HG02798 (cell line): ENCODE measurements at regions not wholly inside any gene's neighbourhood (a gene's known extent, or its start where the extent isn't known, plus 50 kb on each side); places are given as distances from the start of the nearest gene placed in this dataset.

ENCODE experiments used
- ATAC-seq: cut with Tn5 transposase; IDR thresholded peaks from one replicate; pipeline ENCODE4 v1.9.1; 2021; ENCODE audit warnings: mild to moderate bottlenecking; ENCODE audit not compliant: unreplicated experiment, poor library complexity

GRCh38 chr7:81534446-81534845 is 235.4 kb downstream of the HGF start:
- no peak for ATAC-seq

- ATAC-seq: no peak
These were observed 235.9 kb downstream of the HGF start for GRCh38 chr7:81533931-81534330.

- no peak for ATAC-seq
These were observed 236.4 kb downstream of the HGF start for GRCh38 chr7:81533426-81533825.

GRCh38 chr7:81529785-81530184 is 240.1 kb downstream of the HGF start:
- ATAC-seq: no peak

- ATAC-seq: no peak
These were observed 242.2 kb downstream of the HGF start for GRCh38 chr7:81527651-81528050.

- no peak for ATAC-seq
These were observed 242.9 kb downstream of the HGF start for GRCh38 chr7:81526971-81527370.

- ATAC-seq: no peak
These were observed 244.0 kb downstream of the HGF start for GRCh38 chr7:81525841-81526240.

- no peak for ATAC-seq
These were observed 250.0 kb downstream of the HGF start for GRCh38 chr7:81519886-81520285.

- ATAC-seq: no peak
These were observed 252.9 kb downstream of the HGF start for GRCh38 chr7:81516898-81517297.

GRCh38 chr7:81515009-81515408 is 254.8 kb downstream of the HGF start:
- ATAC-seq: no peak

GRCh38 chr7:81514546-81514945 is 255.3 kb downstream of the HGF start:
- ATAC-seq: no peak

- no peak for ATAC-seq
These were observed 259.7 kb downstream of the HGF start for GRCh38 chr7:81510122-81510521.

GRCh38 chr7:81507221-81507620 is 262.6 kb downstream of the HGF start:
- no peak for ATAC-seq

GRCh38 chr7:81506609-81507008 is 263.2 kb downstream of the HGF start:
- no peak for ATAC-seq

- no peak for ATAC-seq
These were observed 266.1 kb downstream of the HGF start for GRCh38 chr7:81503771-81504170.

- no peak for ATAC-seq
These were observed 266.5 kb downstream of the HGF start for GRCh38 chr7:81503336-81503735.

- ATAC-seq: no peak
These were observed 268.6 kb downstream of the HGF start for GRCh38 chr7:81501220-81501619.

- ATAC-seq: no peak
These were observed 269.2 kb downstream of the HGF start for GRCh38 chr7:81500631-81501030.

- ATAC-seq: peak; percentile 85
These were observed 270.4 kb downstream of the HGF start for GRCh38 chr7:81499262-81500116.

- no peak for ATAC-seq
These were observed 271.7 kb downstream of the HGF start for GRCh38 chr7:81498176-81498575.

- no peak for ATAC-seq
These were observed 276.9 kb downstream of the HGF start for GRCh38 chr7:81492910-81493309.

- ATAC-seq: no peak
These were observed 277.6 kb downstream of the HGF start for GRCh38 chr7:81492240-81492639.
